Neural progenitor cell (in vitro differentiated cells): ENCODE measurements at regions not wholly inside any gene's neighbourhood (a gene's known extent, or its start where the extent isn't known, plus 50 kb on each side); places are given as distances from the start of the nearest gene placed in this dataset.

Experiments used
- EZH2 ChIP-seq: fragments of 200-600 bp; sonication (generic); IDR thresholded peaks from 2 replicates; pipeline ENCODE4 v1.6.1; 2017; ENCODE audit warnings: antibody characterized with exemption, mild to moderate bottlenecking, moderate library complexity
- TF ChIP-seq, protein P1 (sequence below): fragments of 200-600 bp; sonication (generic); IDR thresholded peaks from 2 replicates; pipeline ENCODE4 v1.5.1; 2017; ENCODE audit warnings: antibody characterized with exemption, mild to moderate bottlenecking

GRCh38 chr11:123362186-123362585 lies 67.9 kb upstream of the GRAMD1B start:
- TF ChIP-seq, protein P1, sequence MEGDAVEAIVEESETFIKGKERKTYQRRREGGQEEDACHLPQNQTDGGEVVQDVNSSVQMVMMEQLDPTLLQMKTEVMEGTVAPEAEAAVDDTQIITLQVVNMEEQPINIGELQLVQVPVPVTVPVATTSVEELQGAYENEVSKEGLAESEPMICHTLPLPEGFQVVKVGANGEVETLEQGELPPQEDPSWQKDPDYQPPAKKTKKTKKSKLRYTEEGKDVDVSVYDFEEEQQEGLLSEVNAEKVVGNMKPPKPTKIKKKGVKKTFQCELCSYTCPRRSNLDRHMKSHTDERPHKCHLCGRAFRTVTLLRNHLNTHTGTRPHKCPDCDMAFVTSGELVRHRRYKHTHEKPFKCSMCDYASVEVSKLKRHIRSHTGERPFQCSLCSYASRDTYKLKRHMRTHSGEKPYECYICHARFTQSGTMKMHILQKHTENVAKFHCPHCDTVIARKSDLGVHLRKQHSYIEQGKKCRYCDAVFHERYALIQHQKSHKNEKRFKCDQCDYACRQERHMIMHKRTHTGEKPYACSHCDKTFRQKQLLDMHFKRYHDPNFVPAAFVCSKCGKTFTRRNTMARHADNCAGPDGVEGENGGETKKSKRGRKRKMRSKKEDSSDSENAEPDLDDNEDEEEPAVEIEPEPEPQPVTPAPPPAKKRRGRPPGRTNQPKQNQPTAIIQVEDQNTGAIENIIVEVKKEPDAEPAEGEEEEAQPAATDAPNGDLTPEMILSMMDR = no peak
- no peak for TF ChIP-seq EZH2
